H1 (cell line): ENCODE measurements at regions not wholly inside any gene's neighbourhood (a gene's known extent, or its start where the extent isn't known, plus 50 kb on each side); places are given as distances from the start of the nearest gene placed in this dataset.

Experiments
- CTCF ChIA-PET: fragments of 300-600 bp; sonication (Branson Sonifier 250); formaldehyde crosslinking; loops from one replicate; lab custom pipeline; 2021; ENCODE audit not compliant: partially characterized antibody; lab: Charles Lee
- POLR2A ChIA-PET: fragments of 300-600 bp; sonication (Branson Sonifier 250); formaldehyde crosslinking; loops from one replicate; lab custom pipeline; 2021; ENCODE audit warnings: inconsistent platforms; ENCODE audit not compliant: partially characterized antibody; lab: Charles Lee
- DNase-seq, 2 experiments: peaks; one replicate each; pipeline versions ENCODE4 v3.0.0 to v3.0.0-alpha.2; 2010 to 2022; ENCODE audit warnings: low spot score in 2 of 2, low read depth in 1 of 2, mixed read lengths in 1 of 2
- FAIRE-seq: peaks from 2 replicates; lab custom pipeline; 2011; peaks lifted over from hg19 to GRCh38; lab: Jason Lieb, UNC
- H2AFZ ChIP-seq: 2 replicates; pipeline ENCODE4 v1.8.1; 2012; ENCODE audit warnings: low read length, inconsistent platforms
- H2AK5ac ChIP-seq: 2 replicates; pipeline ENCODE4 v1.6.1; 2013; ENCODE audit warnings: low read depth, low read length
- H2BK120ac ChIP-seq: replicated peaks from 2 replicates; pipeline ENCODE3; 2013; ENCODE audit warnings: low read depth, low read length, inconsistent platforms
- H2BK12ac ChIP-seq: 2 replicates; pipeline ENCODE4 v1.6.1; 2013; ENCODE audit warnings: low read depth, low read length
- H2BK15ac ChIP-seq: 2 replicates; pipeline ENCODE4 v1.6.1; 2013; ENCODE audit warnings: low read length
- H2BK20ac ChIP-seq: 2 replicates; pipeline ENCODE4 v1.6.1; 2013; ENCODE audit warnings: low read length
- H2BK5ac ChIP-seq: 2 replicates; pipeline ENCODE4 v1.6.1; 2013; ENCODE audit warnings: low read depth, low read length
- H3K14ac ChIP-seq: 2 replicates; pipeline ENCODE4 v1.6.1; 2013; ENCODE audit warnings: inconsistent platforms; ENCODE audit not compliant: insufficient read length
- H3K18ac ChIP-seq: 2 replicates; pipeline ENCODE4 v1.6.1; 2013; ENCODE audit warnings: low read length; ENCODE audit errors: extremely low read depth
- H3K23ac ChIP-seq: 2 replicates; pipeline ENCODE4 v1.6.1; 2013; ENCODE audit warnings: inconsistent platforms; ENCODE audit not compliant: insufficient read length
- H3K23me2 ChIP-seq: 2 replicates; pipeline ENCODE4 v1.6.1; 2013; ENCODE audit warnings: low read depth, low read length
- H3K27ac ChIP-seq: 2 replicates; pipeline ENCODE4 v1.6.1; 2011; ENCODE audit warnings: low read depth, low read length, inconsistent platforms
- H3K27me3 ChIP-seq, 4 experiments: replicated peaks in 1 of 4; 1 replicate in 1 of 4; 2 replicates in 3 of 4; pipeline versions ENCODE4 v1.6.1 to v1.8.1; 2011 to 2013; ENCODE audit warnings: low read length in 3 of 4, mild to moderate bottlenecking in 3 of 4, inconsistent platforms in 2 of 4, mixed read lengths in 2 of 4, moderate library complexity in 1 of 4; ENCODE audit not compliant: control insufficient read depth in 3 of 4, insufficient read depth in 3 of 4; ENCODE audit errors: extremely low read depth in 1 of 4
- H3K36me3 ChIP-seq, 4 experiments: 2 replicates each; pipeline versions ENCODE4 v1.6.1 to v1.8.1; 2011 to 2013; ENCODE audit warnings: mild to moderate bottlenecking in 4 of 4, low read length in 3 of 4, moderate library complexity in 2 of 4, control low read depth in 1 of 4, inconsistent platforms in 1 of 4; ENCODE audit not compliant: insufficient read depth in 4 of 4, control insufficient read depth in 2 of 4
- H3K4ac ChIP-seq: replicated peaks from 2 replicates; pipeline ENCODE3; 2013; ENCODE audit warnings: low read length, low read depth, mixed read lengths, inconsistent platforms; ENCODE audit not compliant: insufficient read length
- H3K4me1 ChIP-seq, 4 experiments: replicated peaks in 1 of 4; 1 replicate in 1 of 4; 2 replicates in 3 of 4; pipeline versions ENCODE4 v1.6.1 to v1.8.1; 2011 to 2013; ENCODE audit warnings: low read length in 3 of 4, inconsistent platforms in 2 of 4, mixed read lengths in 1 of 4; ENCODE audit not compliant: insufficient read depth in 4 of 4, control insufficient read depth in 3 of 4
- H3K4me2 ChIP-seq, 2 experiments: 2 replicates each; pipeline versions ENCODE4 v1.6.1 to v1.8.1; 2011 to 2013; ENCODE audit warnings: low read depth in 2 of 2, low read length in 2 of 2, control low read depth in 1 of 2, inconsistent platforms in 1 of 2, mild to moderate bottlenecking in 1 of 2; ENCODE audit not compliant: insufficient read depth in 1 of 2
- H3K4me3 ChIP-seq, 4 experiments: fragments of 200-600, 300-600 bp in 1 of 4; sonication (generic), shearing (Covaris generic), sonication (Bioruptor Twin) in 1 of 4; 2 replicates each; pipeline versions ENCODE4 v1.5.1 to v1.8.1; 2011 to 2016; ENCODE audit warnings: low read length in 4 of 4, low read depth in 3 of 4, control low read depth in 2 of 4, inconsistent platforms in 2 of 4, mild to moderate bottlenecking in 2 of 4, mixed read lengths in 1 of 4, moderate library complexity in 1 of 4; ENCODE audit not compliant: insufficient read depth in 2 of 4; ENCODE audit errors: extremely low read depth in 1 of 4
- H3K56ac ChIP-seq: replicated peaks from 2 replicates; pipeline ENCODE3; 2013; ENCODE audit warnings: low read depth, mild to moderate bottlenecking, mixed read lengths, low read length, inconsistent platforms; ENCODE audit not compliant: insufficient read length
- H3K79me1 ChIP-seq: 2 replicates; pipeline ENCODE4 v1.6.1; 2013; ENCODE audit warnings: low read depth, low read length, control low read depth
- H3K79me2 ChIP-seq, 2 experiments: 2 replicates each; pipeline versions ENCODE4 v1.6.1 to v1.8.1; 2012 to 2013; ENCODE audit warnings: low read length in 2 of 2, mild to moderate bottlenecking in 2 of 2, inconsistent platforms in 1 of 2; ENCODE audit not compliant: insufficient read depth in 2 of 2, control insufficient read depth in 1 of 2
- H3K9ac ChIP-seq, 4 experiments: replicated peaks in 1 of 4; 1 replicate in 1 of 4; 2 replicates in 3 of 4; pipeline versions ENCODE4 v1.6.1 to v1.8.1; 2011 to 2013; ENCODE audit warnings: low read depth in 3 of 4, low read length in 3 of 4, control low read depth in 2 of 4, mild to moderate bottlenecking in 2 of 4, moderate library complexity in 2 of 4, inconsistent platforms in 1 of 4; ENCODE audit errors: extremely low read depth in 1 of 4
- H3K9me3 ChIP-seq, 2 experiments: 2 replicates each; pipeline versions ENCODE4 v1.6.1 to v1.8.1; 2012 to 2013; ENCODE audit warnings: mild to moderate bottlenecking in 2 of 2, moderate library complexity in 2 of 2, control low read depth in 1 of 2, inconsistent platforms in 1 of 2, low read depth in 1 of 2, low read length in 1 of 2, mixed read lengths in 1 of 2; ENCODE audit not compliant: insufficient read depth in 2 of 2
- H4K20me1 ChIP-seq, 2 experiments: replicated peaks in 1 of 2; 2 replicates each; pipeline versions ENCODE3 to v1.8.1; 2011 to 2013; ENCODE audit warnings: inconsistent platforms in 2 of 2, low read length in 2 of 2, mild to moderate bottlenecking in 1 of 2; ENCODE audit not compliant: insufficient read depth in 2 of 2, control insufficient read depth in 1 of 2
- H4K5ac ChIP-seq: 2 replicates; pipeline ENCODE4 v1.6.1; 2013; ENCODE audit warnings: low read length, low read depth, mixed read lengths, inconsistent platforms; ENCODE audit not compliant: insufficient read length
- H4K8ac ChIP-seq: 2 replicates; pipeline ENCODE4 v1.8.0; 2013; ENCODE audit warnings: mild to moderate bottlenecking, moderate library complexity, low read length, inconsistent platforms; ENCODE audit not compliant: insufficient read depth; ENCODE audit errors: extremely low read depth
- H4K91ac ChIP-seq: replicated peaks from 2 replicates; pipeline ENCODE3; 2013; ENCODE audit warnings: low read length, mixed read lengths, inconsistent platforms; ENCODE audit not compliant: insufficient read length
- CHD2 ChIP-seq: IDR thresholded peaks from 2 replicates; pipeline ENCODE4 v1.6.1; 2012; ENCODE audit warnings: low read length, improper control_type of control experiment
- EP300 ChIP-seq, 2 experiments: IDR thresholded peaks; 1 replicate in 1 of 2; 2 replicates in 1 of 2; pipeline ENCODE4 v1.6.1; 2011 to 2012; ENCODE audit warnings: low read depth in 2 of 2, low read length in 2 of 2, mild to moderate bottlenecking in 2 of 2, borderline replicate concordance in 1 of 2, inconsistent platforms in 1 of 2, moderate library complexity in 1 of 2
- FOSL1 ChIP-seq: IDR thresholded peaks from 2 replicates; pipeline ENCODE4 v1.6.1; 2011; ENCODE audit warnings: mild to moderate bottlenecking, low read depth, low read length, moderate library complexity; ENCODE audit not compliant: insufficient read depth
- HDAC6 ChIP-seq: IDR thresholded peaks from one replicate; pipeline ENCODE4 v1.7.1; 2012; ENCODE audit warnings: low read depth, mild to moderate bottlenecking, inconsistent platforms, low read length, moderate library complexity
- KDM5A ChIP-seq: fragments of 200-600 bp; IDR thresholded peaks from 2 replicates; pipeline ENCODE4 v1.7.1; 2012; ENCODE audit warnings: mild to moderate bottlenecking, low read length, inconsistent platforms, mixed read lengths
- MAFK ChIP-seq: IDR thresholded peaks from 2 replicates; pipeline ENCODE4 v1.6.1; 2012; ENCODE audit warnings: low read depth, mild to moderate bottlenecking, improper control_type of control experiment, low read length
- SP4 ChIP-seq: IDR thresholded peaks from 2 replicates; pipeline ENCODE4 v1.6.1; 2012; ENCODE audit warnings: low read length, inconsistent platforms
- WGBS, 2 experiments: shearing (Covaris generic) in 1 of 2; methylation state at CpG; one replicate each; pipeline versions ENCODE4 v1.1.6 to v1.1.7; 2013 to 2015; ENCODE audit warnings: low lambda C conversion rate in 2 of 2, mixed read lengths in 2 of 2, inconsistent platforms in 1 of 2, low coverage in 1 of 2, missing lambda C conversion rate in 1 of 2; ENCODE audit not compliant: insufficient replicate concordance in 2 of 2, insufficient coverage in 1 of 2, insufficient read length in 1 of 2; ENCODE audit errors: extremely low coverage in 1 of 2, missing lambda C conversion rate in 1 of 2; 5-methylcytosine and 5-hydroxymethylcytosine counted together

DNA sequence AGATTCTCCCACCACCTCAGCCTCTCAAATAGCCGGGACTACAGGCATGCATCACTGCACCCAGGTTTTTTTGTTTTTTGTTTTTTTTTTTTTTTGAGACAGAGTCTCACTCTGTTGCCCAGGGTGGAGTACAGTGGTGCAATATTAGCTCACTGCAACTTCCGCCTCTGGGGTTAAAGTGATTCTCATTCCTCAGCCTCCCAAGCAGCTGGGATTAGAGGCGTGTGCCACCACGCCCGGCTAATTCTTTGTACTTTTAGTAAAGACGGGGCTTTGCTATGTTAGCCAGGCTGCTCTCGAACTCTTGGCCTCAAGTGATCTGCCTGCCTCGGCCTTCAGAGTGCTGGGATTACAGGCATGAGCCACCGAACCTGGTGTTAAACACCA lies 107.5 kb upstream of the KIF5B start:
- DNase-seq (no peak), FAIRE-seq (no peak)
- Histone ChIP-seq H3K23me2 (no peaks in the 10 kb centered on the region), H3K14ac (no peak overlapping the region), H2BK5ac (no peak overlapping the region), H3K4ac (no peak overlapping the region), H4K8ac (no peak overlapping the region), H3K27ac (no peak overlapping the region), H2AK5ac (no peak overlapping the region), H3K79me2 (no peaks in the 10 kb centered on the region), H3K23ac (no peak overlapping the region), H3K36me3 (no peaks in the 10 kb centered on the region), H3K27me3 (no peaks in the 10 kb centered on the region), H2BK12ac (no peak overlapping the region), H3K4me1 (no peaks in the 10 kb centered on the region), H3K18ac (no peak overlapping the region), H3K56ac (no peak overlapping the region), H4K20me1 (no peaks in the 10 kb centered on the region), H3K79me1 (no peaks in the 10 kb centered on the region), H4K91ac (no peak overlapping the region), H4K5ac (no peak overlapping the region), H3K4me3 (no peak overlapping the region), H2BK120ac (no peak overlapping the region), H3K9ac (no peak overlapping the region), H2AFZ (no peak overlapping the region), H2BK15ac (no peak overlapping the region), H3K4me2 (no peak overlapping the region), H3K9me3 (no peaks in the 10 kb centered on the region), H2BK20ac (no peak overlapping the region)
- 87% methylated on average over 9 of the region's 9 CpGs; no CpG with 5 or more reads in 1 of the 2 experiments for WGBS, 2 experiments
- TF ChIP-seq EP300 (IDR thresholded peaks at IDR 0.05; ENCODE audit: borderline replicate concordance in 1 of 2, low read depth in 2 of 2, low read length in 2 of 2), result no peak
- no peak for TF ChIP-seq KDM5A
- no peak for TF ChIP-seq HDAC6
- no peak for TF ChIP-seq SP4
- no peak for TF ChIP-seq MAFK
- TF ChIP-seq FOSL1, result no peak
- no peak for TF ChIP-seq CHD2
- CTCF ChIA-PET, result interaction anchor here (0.7 to 1.2 kb wide), 2 partner anchors 102 to 338 kb away, joined by 3 to 5 read pairs; no protein-coding TSS in a partner anchor
- POLR2A ChIA-PET, result no interaction called here
